Astrocyte of the cerebellum (primary cell): ENCODE measurements at regions not wholly inside any gene's neighbourhood (a gene's known extent, or its start where the extent isn't known, plus 50 kb on each side); places are given as distances from the start of the nearest gene placed in this dataset.

Experiments used
- DNase-seq: peaks from one replicate; pipeline ENCODE4 v3.0.0-alpha.2; 2011; ENCODE audit warnings: low read depth
- H3K4me3 ChIP-seq: 2 replicates; pipeline ENCODE4 v1.5.1; 2011; ENCODE audit warnings: mild to moderate bottlenecking, low read depth, low read length, moderate library complexity
- CTCF ChIP-seq: IDR thresholded peaks from 2 replicates; pipeline ENCODE4 v1.5.1; 2012; ENCODE audit warnings: low read length, low read depth, moderate library complexity, mild to moderate bottlenecking; ENCODE audit errors: missing control alignments
- in situ Hi-C: cut with HindIII; loops from 2 replicates; pipeline ENCODE4 v1.10.0; 2017; ENCODE audit warnings: low sequenced_read_pairs

GRCh38 chr5:133751421-133751820, 139.1 kb upstream of the FSTL4 start:
- no peak for DNase-seq
- in situ Hi-C loops, result no loop called here
- no peak for TF ChIP-seq CTCF
- H3K4me3 ChIP-seq, result no peak overlapping the region

- no peak for TF ChIP-seq CTCF
- no peak overlapping the region for H3K4me3 ChIP-seq
- in situ Hi-C loops, result no loop called here
- no peak for DNase-seq
These were observed 138.5 kb upstream of the FSTL4 start for GRCh38 chr5:133750856-133751255.

GRCh38 chr5:133750356-133750755, 138.0 kb upstream of the FSTL4 start:
- TF ChIP-seq CTCF, result no peak
- in situ Hi-C loops, result no loop called here
- H3K4me3 ChIP-seq, result no peak overlapping the region
- no peak for DNase-seq

GRCh38 chr5:133749331-133749985, 137.1 kb upstream of the FSTL4 start:
- DNase-seq, result no peak
- TF ChIP-seq CTCF, result no peak
- no peak overlapping the region for H3K4me3 ChIP-seq
- in situ Hi-C loops, result no loop called here

- no peak for TF ChIP-seq CTCF
- in situ Hi-C loops, result no loop called here
- DNase-seq, result no peak
- H3K4me3 ChIP-seq, result no peak overlapping the region
These were observed 134.5 kb upstream of the FSTL4 start for GRCh38 chr5:133746834-133747233.

GRCh38 chr5:133744960-133745308, 132.6 kb upstream of the FSTL4 start:
- TF ChIP-seq CTCF, result no peak
- in situ Hi-C loops, result no loop called here

More at GRCh38 chr5:133744960-133745308, 132.6 kb upstream of the FSTL4 start:
- DNase-seq, result no peak
- H3K4me3 ChIP-seq, result no peak overlapping the region
